GM12892 (cell line): ENCODE measurements at regions not wholly inside any gene's neighbourhood (a gene's known extent, or its start where the extent isn't known, plus 50 kb on each side); places are given as distances from the start of the nearest gene placed in this dataset.

Source experiments
- POLR2A ChIP-seq: IDR thresholded peaks from 2 replicates; pipeline ENCODE4 v1.6.1; 2011; ENCODE audit warnings: low read depth, low read length, control low read depth
- POLR2AphosphoS5 ChIP-seq: IDR thresholded peaks from 2 replicates; pipeline ENCODE4 v1.6.1; 2011; ENCODE audit warnings: low read depth, low read length, control low read depth
- TAF1 ChIP-seq: IDR thresholded peaks from 2 replicates; pipeline ENCODE4 v1.6.1; 2011; ENCODE audit warnings: low read depth, mild to moderate bottlenecking, control low read depth, low read length, borderline replicate concordance

DNA sequence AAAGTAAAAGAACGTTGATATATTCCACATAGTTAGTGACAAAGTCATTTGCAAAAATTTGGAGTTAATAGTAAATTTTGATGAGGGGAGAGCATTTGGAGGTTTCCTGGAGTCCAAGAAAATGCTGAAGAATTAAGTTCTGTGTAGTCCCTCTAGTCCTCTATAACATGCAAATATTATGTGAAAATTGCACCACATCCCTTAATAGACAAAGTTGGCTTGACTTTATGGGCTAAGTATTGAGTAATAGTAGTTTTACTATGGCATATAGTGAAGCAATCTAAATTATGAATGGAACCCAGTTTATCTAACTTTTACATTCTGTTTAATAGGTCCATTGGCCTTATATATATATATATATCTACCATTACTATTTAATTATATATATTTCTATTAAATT is 66.4 kb upstream of the DCN start:
- TF ChIP-seq POLR2AphosphoS5 (no peak), POLR2A (no peak), TAF1 (no peak)
